OCI-LY3 (cell line): ENCODE measurements at regions not wholly inside any gene's neighbourhood (a gene's known extent, or its start where the extent isn't known, plus 50 kb on each side); places are given as distances from the start of the nearest gene placed in this dataset.
"Not testable (repeated sequence)": the region's sequence is repeated elsewhere in the genome, so short reads cannot be mapped to it uniquely, and the experiment has no call there.

Experiments
- H2AFZ ChIP-seq: fragments of 200-600, 300-600 bp; shearing (Covaris generic); 2 replicates; pipeline ENCODE4 v1.6.0; 2014; ENCODE audit warnings: antibody characterized with exemption, low read depth, low read length
- H3K27ac ChIP-seq: fragments of 200-600, 300-600 bp; sonication (generic); 2 replicates; pipeline ENCODE4 v1.5.1; 2014; ENCODE audit warnings: mild to moderate bottlenecking, low read length, moderate library complexity, mixed read lengths
- H3K27me3 ChIP-seq: fragments of 200-600, 300-600 bp; sonication (generic); 2 replicates; pipeline ENCODE4 v1.6.1; 2014; ENCODE audit warnings: low read depth, low read length, mixed read lengths
- H3K36me3 ChIP-seq: fragments of 200-600, 300-600 bp; sonication (generic); replicated peaks from 2 replicates; pipeline ENCODE3; 2014; ENCODE audit warnings: low read depth, low read length, mixed read lengths
- H3K4me1 ChIP-seq: fragments of 300-600, 200-600 bp; sonication (generic); 2 replicates; pipeline ENCODE4 v1.6.1; 2014; ENCODE audit warnings: low read length, mixed read lengths
- H3K4me2 ChIP-seq: fragments of 200-600, 300-600 bp; sonication (generic); 2 replicates; pipeline ENCODE4 v1.6.1; 2014; ENCODE audit warnings: low read length, mixed read lengths
- H3K4me3 ChIP-seq: fragments of 300-600, 200-600 bp; sonication (generic); 2 replicates; pipeline ENCODE4 v1.5.1; 2014; ENCODE audit warnings: antibody characterized with exemption, mild to moderate bottlenecking, low read length, moderate library complexity
- H3K79me2 ChIP-seq: fragments of 300-600, 200-600 bp; shearing (Covaris generic); 2 replicates; pipeline ENCODE4 v1.6.1; 2014; ENCODE audit warnings: mild to moderate bottlenecking, low read length, mixed read lengths
- H3K9ac ChIP-seq: fragments of 300-600, 200-600 bp; shearing (Covaris generic); 2 replicates; pipeline ENCODE4 v1.6.0; 2014; ENCODE audit warnings: mild to moderate bottlenecking, low read length, moderate library complexity
- H3K9me3 ChIP-seq: fragments of 200-600, 300-600 bp; shearing (Covaris generic); 2 replicates; pipeline ENCODE4 v1.6.1; 2014; ENCODE audit warnings: low read length, mixed read lengths; ENCODE audit not compliant: insufficient read depth
- H4K20me1 ChIP-seq: fragments of 200-600, 300-600 bp; sonication (generic); 2 replicates; pipeline ENCODE4 v1.6.1; 2016; ENCODE audit warnings: low read length, mixed read lengths; ENCODE audit not compliant: insufficient read depth
- CTCF ChIP-seq: fragments of 200-600, 300-600 bp; sonication (generic); IDR thresholded peaks from 2 replicates; pipeline ENCODE4 v1.5.1; 2014; ENCODE audit warnings: antibody characterized with exemption, low read length, low read depth
- EZH2phosphoT487 ChIP-seq: fragments of 200-600 bp; shearing (Covaris generic); IDR thresholded peaks from 2 replicates; pipeline ENCODE4 v1.6.1; 2018; ENCODE audit warnings: antibody characterized with exemption, mixed run types, low read depth

- Histone ChIP-seq H3K9ac (no peak overlapping the region), H3K9me3 (no peaks in the 10 kb centered on the region), H3K4me3 (no peak overlapping the region), H2AFZ (no peak overlapping the region), H3K4me2 (no peak overlapping the region), H4K20me1 (no peaks in the 10 kb centered on the region), H3K4me1 (no peaks in the 10 kb centered on the region), H3K27me3 (no peaks in the 10 kb centered on the region), H3K27ac (no peak overlapping the region), H3K79me2 (no peaks in the 10 kb centered on the region), H3K36me3 (no peaks in the 10 kb centered on the region)
- TF ChIP-seq EZH2phosphoT487 (no peak), CTCF (no peak)
These were observed 69.2 kb upstream of the SGIP1 start for GRCh38 chr1:66464802-66465201.

DNA sequence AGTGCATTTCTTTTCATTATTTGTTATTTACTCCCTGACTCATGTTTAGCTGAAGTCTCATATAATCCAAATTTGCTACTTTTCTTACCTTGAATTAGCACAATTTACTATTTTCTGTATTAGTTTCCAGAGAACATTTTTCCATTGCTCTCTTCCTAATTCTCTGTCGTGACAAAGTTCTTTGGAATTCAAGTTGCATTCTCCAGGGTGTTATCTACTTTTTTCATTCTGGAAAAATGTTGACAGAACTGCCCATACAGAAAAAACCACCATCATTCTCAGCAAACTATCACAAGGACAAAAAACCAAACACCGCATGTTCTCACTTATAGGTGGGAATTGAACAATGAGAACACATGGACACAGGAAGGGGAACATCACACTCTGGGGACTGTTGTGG lies 67.3 kb upstream of the SGIP1 start:
- not testable (repeated sequence) for H3K36me3 ChIP-seq, H3K27me3 ChIP-seq, H3K9ac ChIP-seq, H3K4me2 ChIP-seq, H4K20me1 ChIP-seq, H3K9me3 ChIP-seq, H3K79me2 ChIP-seq, H3K27ac ChIP-seq, H2AFZ ChIP-seq, H3K4me1 ChIP-seq, H3K4me3 ChIP-seq

GRCh38 chr1:66468722-66469121 lies 65.2 kb upstream of the SGIP1 start:
- H3K27me3 ChIP-seq = no peaks in the 10 kb centered on the region
- H4K20me1 ChIP-seq = no peaks in the 10 kb centered on the region
- H3K79me2 ChIP-seq = no peaks in the 10 kb centered on the region
- no peak overlapping the region for H3K9ac ChIP-seq
- TF ChIP-seq CTCF (no peak), EZH2phosphoT487 (no peak)
- no peaks in the 10 kb centered on the region for H3K9me3 ChIP-seq
- no peak overlapping the region for H2AFZ ChIP-seq
- H3K4me1 ChIP-seq = no peaks in the 10 kb centered on the region
- no peak overlapping the region for H3K27ac ChIP-seq
- no peak overlapping the region for H3K4me3 ChIP-seq
- H3K36me3 ChIP-seq = no peaks in the 10 kb centered on the region
- H3K4me2 ChIP-seq = no peak overlapping the region

DNA sequence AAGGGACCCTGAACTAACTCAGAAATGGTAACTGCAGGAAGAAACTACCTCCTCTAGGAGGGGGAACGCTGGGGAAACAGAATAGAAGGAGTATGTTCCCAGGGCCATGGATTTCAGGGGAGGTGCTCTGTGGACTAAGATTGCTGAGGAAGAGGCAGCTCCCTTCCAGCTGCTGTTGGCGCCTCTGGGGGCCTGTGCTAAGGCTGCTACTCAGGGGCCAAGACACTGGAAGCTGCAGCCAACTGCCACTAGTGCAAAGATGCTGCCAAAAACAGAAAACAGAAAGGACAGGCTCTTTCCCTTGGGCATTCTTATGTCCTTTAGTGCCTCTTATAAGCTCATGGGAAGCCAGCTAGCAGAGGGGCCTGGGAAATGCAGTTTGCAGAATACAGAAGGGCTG lies 58.0 kb upstream of the SGIP1 start:
- Histone ChIP-seq H4K20me1 (no peaks in the 10 kb centered on the region), H3K27ac (no peak overlapping the region), H3K4me2 (no peak overlapping the region), H3K4me1 (no peaks in the 10 kb centered on the region), H3K9me3 (no peaks in the 10 kb centered on the region), H3K9ac (no peak overlapping the region), H3K4me3 (no peak overlapping the region), H2AFZ (no peak overlapping the region), H3K79me2 (no peaks in the 10 kb centered on the region), H3K27me3 (no peaks in the 10 kb centered on the region), H3K36me3 (no peaks in the 10 kb centered on the region)
- TF ChIP-seq CTCF = no peak
- TF ChIP-seq EZH2phosphoT487 = no peak

DNA sequence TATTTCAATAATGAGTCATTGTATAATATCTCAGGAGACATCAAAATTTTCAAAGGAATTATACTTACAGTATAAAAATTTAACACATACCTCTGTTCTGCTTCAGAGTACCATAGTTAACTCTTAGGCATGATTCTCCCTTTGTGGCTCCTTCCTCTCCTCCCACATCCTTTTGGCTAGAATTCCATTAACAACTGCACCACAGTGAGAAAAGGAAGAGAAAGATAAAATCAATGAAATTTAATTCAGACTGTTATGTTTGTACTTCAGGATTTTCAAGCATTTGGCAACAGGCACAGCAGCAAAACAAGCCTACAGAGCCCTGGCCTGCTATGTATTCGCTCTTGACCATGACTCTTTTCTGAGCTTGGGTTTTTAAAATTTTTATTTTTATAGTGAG lies 57.2 kb upstream of the SGIP1 start:
- H2AFZ ChIP-seq = no peak overlapping the region
- no peak overlapping the region for H3K27ac ChIP-seq
- no peaks in the 10 kb centered on the region for H4K20me1 ChIP-seq
- no peaks in the 10 kb centered on the region for H3K36me3 ChIP-seq
- H3K4me2 ChIP-seq = no peak overlapping the region
- TF ChIP-seq EZH2phosphoT487 (no peak), CTCF (no peak)
- H3K4me1 ChIP-seq = no peaks in the 10 kb centered on the region
- no peaks in the 10 kb centered on the region for H3K27me3 ChIP-seq
- no peaks in the 10 kb centered on the region for H3K79me2 ChIP-seq
- H3K9ac ChIP-seq = no peak overlapping the region
- H3K4me3 ChIP-seq = no peak overlapping the region
- no peaks in the 10 kb centered on the region for H3K9me3 ChIP-seq
